ENCODE measurements at regions not wholly inside any gene's neighbourhood (a gene's known extent, or its start where the extent isn't known, plus 50 kb on each side); places are given as distances from the start of the nearest gene placed in this dataset.
"Not testable (repeated sequence)": the region's sequence is repeated elsewhere in the genome, so short reads cannot be mapped to it uniquely, and the experiment has no call there.

GRCh38 chr11:45373506-45374035 lies 87.4 kb upstream of the SYT13 start:
- TF ChIP-seq CTCF (IDR thresholded peaks at IDR 0.05; ENCODE audit: insufficient read depth, low read length) (no peak), GABPA (IDR thresholded peaks at IDR 0.05; ENCODE audit: low read depth) (no peak), REST (IDR thresholded peaks at IDR 0.05; ENCODE audit: insufficient replicate concordance, low read depth) (no peak), POLR2AphosphoS5 (IDR thresholded peaks at IDR 0.05; ENCODE audit: low read depth) (no peak), SPI1 (IDR thresholded peaks at IDR 0.05; ENCODE audit: borderline replicate concordance, low read depth) (no peak)
- H3K27me3 ChIP-seq (ENCODE audit: insufficient read depth, poor library complexity, severe bottlenecking) = peaks cover 32% of the 10 kb centered on the region
- DNase-seq (ENCODE audit: low read depth in 1 of 2, low spot score in 1 of 2) = no peak
- H3K27ac ChIP-seq (replicated peaks) = no peak overlapping the region
- no peak overlapping the region for H3K4me3 ChIP-seq (replicated peaks; ENCODE audit: insufficient read depth, low read length)

GRCh38 chr11:45372414-45372813 lies 86.3 kb upstream of the SYT13 start:
- H3K27ac ChIP-seq (replicated peaks); DNase-seq (ENCODE audit: low read depth in 1 of 2, low spot score in 1 of 2); H3K4me3 ChIP-seq (replicated peaks; ENCODE audit: insufficient read depth, low read length): not testable (repeated sequence)
- H3K27me3 ChIP-seq (ENCODE audit: insufficient read depth, poor library complexity, severe bottlenecking) = peaks cover 33% of the 10 kb centered on the region

GRCh38 chr11:45371251-45372115 lies 85.3 kb upstream of the SYT13 start:
- no peak for TF ChIP-seq REST (IDR thresholded peaks at IDR 0.05; ENCODE audit: insufficient replicate concordance, low read depth)
- TF ChIP-seq CTCF (IDR thresholded peaks at IDR 0.05; ENCODE audit: insufficient read depth, low read length) = peak; percentile 96
- no peak for TF ChIP-seq POLR2AphosphoS5 (IDR thresholded peaks at IDR 0.05; ENCODE audit: low read depth)
- H3K27me3 ChIP-seq (ENCODE audit: insufficient read depth, poor library complexity, severe bottlenecking) = peaks cover 29% of the 10 kb centered on the region
- DNase-seq (ENCODE audit: low read depth in 1 of 2, low spot score in 1 of 2) = peak in 1 of 2 experiments; percentile 59
- no peak overlapping the region for H3K4me3 ChIP-seq (replicated peaks; ENCODE audit: insufficient read depth, low read length)
- H3K27ac ChIP-seq (replicated peaks) = no peak overlapping the region

- no peak for DNase-seq (ENCODE audit: low read depth in 1 of 2, low spot score in 1 of 2)
- Histone ChIP-seq H3K27ac (replicated peaks) (no peak overlapping the region), H3K4me3 (replicated peaks; ENCODE audit: insufficient read depth, low read length) (no peak overlapping the region), H3K27me3 (ENCODE audit: insufficient read depth, poor library complexity, severe bottlenecking) (peaks cover 23% of the 10 kb centered on the region)
- TF ChIP-seq REST (IDR thresholded peaks at IDR 0.05; ENCODE audit: insufficient replicate concordance, low read depth) (no peak), CTCF (IDR thresholded peaks at IDR 0.05; ENCODE audit: insufficient read depth, low read length) (no peak), POLR2AphosphoS5 (IDR thresholded peaks at IDR 0.05; ENCODE audit: low read depth) (no peak), SPI1 (IDR thresholded peaks at IDR 0.05; ENCODE audit: borderline replicate concordance, low read depth) (no peak), GABPA (IDR thresholded peaks at IDR 0.05; ENCODE audit: low read depth) (no peak)
Observed at GRCh38 chr11:45369313-45369712, 83.2 kb upstream of the SYT13 start.

All from HL-60 (cell line).